ENCODE measurements at regions not wholly inside any gene's neighbourhood (a gene's known extent, or its start where the extent isn't known, plus 50 kb on each side); places are given as distances from the start of the nearest gene placed in this dataset.

GRCh38 chr12:14211947-14212387 lies 153.5 kb upstream of the ATF7IP start:
- H4K20me1 ChIP-seq (replicated peaks; ENCODE audit: insufficient read depth): no peaks in the 10 kb centered on the region
- DNase-seq (ENCODE audit: low spot score) (no peak), ATAC-seq (no peak)
- no peaks in the 10 kb centered on the region for H3K9me3 Mint-ChIP-seq
- H3K4me1 ChIP-seq (ENCODE audit: insufficient read depth): peaks cover 19% of the 10 kb centered on the region
- H3K36me3 ChIP-seq (ENCODE audit: insufficient read depth): no peaks in the 10 kb centered on the region
- H3K27me3 ChIP-seq (ENCODE audit: insufficient read depth): no peaks in the 10 kb centered on the region
- H3K27me3 Mint-ChIP-seq (ENCODE audit: insufficient read depth, low read depth, poor library complexity): no peaks in the 10 kb centered on the region
- H3F3A ChIP-seq (replicated peaks; ENCODE audit: low read depth): no peaks in the 10 kb centered on the region
- no peak overlapping the region; the same call in 1 of the 2 replicates for H3K27ac ChIP-seq (ENCODE audit: low read depth)
- H3K36me3 Mint-ChIP-seq (ENCODE audit: low read depth): no peaks in the 10 kb centered on the region
- H3K4me2 ChIP-seq: no peak overlapping the region; the same call in 1 of the 2 replicates
- no peak overlapping the region for H3K4me3 ChIP-seq
- no peak for TF ChIP-seq CTCF (conservative IDR thresholded peaks at IDR 0.05; ENCODE audit: low read depth in 2 of 2)
- no peak for TF ChIP-seq ZNF114 (CRISPR knock-in tag; IDR thresholded peaks at IDR 0.05)
- no peak for TF ChIP-seq REST (IDR thresholded peaks at IDR 0.05; ENCODE audit: unreplicated experiment)
- TF ChIP-seq ETS1 (IDR thresholded peaks at IDR 0.05): no peak
- TF ChIP-seq ZNF331 (CRISPR knock-in tag; IDR thresholded peaks at IDR 0.05; ENCODE audit: low read depth): no peak
- no peak for TF ChIP-seq EZH2 (IDR thresholded peaks at IDR 0.05; ENCODE audit: low read depth, unreplicated experiment)
- no peak for TF ChIP-seq STAT1 (IDR thresholded peaks at IDR 0.05; ENCODE audit: unreplicated experiment)
- no peak for TF ChIP-seq CREB1 (CRISPR knock-in tag; IDR thresholded peaks at IDR 0.05; ENCODE audit: low read depth)
- no peak for TF ChIP-seq EZH2phosphoT487 (IDR thresholded peaks at IDR 0.05; ENCODE audit: unreplicated experiment)
- TF ChIP-seq POLR2AphosphoS5 (IDR thresholded peaks at IDR 0.05; ENCODE audit: low read depth): no peak
- TF ChIP-seq ZNF462 (CRISPR knock-in tag; IDR thresholded peaks at IDR 0.05): no peak
- TF ChIP-seq JUNB (IDR thresholded peaks at IDR 0.05; ENCODE audit: unreplicated experiment): no peak
- TF ChIP-seq NANOG (IDR thresholded peaks at IDR 0.05; ENCODE audit: borderline replicate concordance): no peak
- H3K4me3 Mint-ChIP-seq: no peak overlapping the region
- H2AFZ ChIP-seq: peak overlapping the region; percentile 93
- peaks cover 27% of the 10 kb centered on the region for H3K4me1 Mint-ChIP-seq
- 0 out of 2 replicates have a peak overlapping the region, but pooled peaks have one; percentile 14 for H3K27ac Mint-ChIP-seq
- H3K9me2 ChIP-seq (ENCODE audit: insufficient read depth): peaks cover 14% of the 10 kb centered on the region
- H3K79me2 ChIP-seq (replicated peaks; ENCODE audit: insufficient read depth): no peaks in the 10 kb centered on the region

All from GM23338 (cell line).